MV-4-11 (cell line): ENCODE measurements at regions not wholly inside any gene's neighbourhood (a gene's known extent, or its start where the extent isn't known, plus 50 kb on each side); places are given as distances from the start of the nearest gene placed in this dataset.

Experiments
- DNase-seq: peaks from one replicate; lab custom pipeline; 2025; lab: John Stamatoyannopoulos, UW

- no peak for DNase-seq
Measured at GRCh38 chr11:130802567-130802966, 113.7 kb downstream of the SNX19 start.

- no peak for DNase-seq
Measured at GRCh38 chr11:130804306-130805076, 111.8 kb downstream of the SNX19 start.

- no peak for DNase-seq
Measured at GRCh38 chr11:130806746-130807145, 109.5 kb downstream of the SNX19 start.

GRCh38 chr11:130808541-130808940, 107.7 kb downstream of the SNX19 start:
- DNase-seq = no peak

GRCh38 chr11:130813196-130813595, 103.1 kb downstream of the SNX19 start:
- DNase-seq = no peak

GRCh38 chr11:130813638-130814037, 102.6 kb downstream of the SNX19 start:
- DNase-seq = no peak

GRCh38 chr11:130814440-130815096, 101.7 kb downstream of the SNX19 start:
- DNase-seq = no peak

GRCh38 chr11:130815097-130815802, 101.0 kb downstream of the SNX19 start:
- no peak for DNase-seq

- DNase-seq = no peak
Measured at GRCh38 chr11:130815956-130816355, 100.3 kb downstream of the SNX19 start.

GRCh38 chr11:130816546-130817329, 99.5 kb downstream of the SNX19 start:
- DNase-seq = no peak

GRCh38 chr11:130817330-130817944, 98.8 kb downstream of the SNX19 start:
- DNase-seq = peak; percentile 66

- no peak for DNase-seq
Measured at GRCh38 chr11:130819625-130820024, 96.7 kb downstream of the SNX19 start.
